ENCODE measurements at regions not wholly inside any gene's neighbourhood (a gene's known extent, or its start where the extent isn't known, plus 50 kb on each side); places are given as distances from the start of the nearest gene placed in this dataset.

- H3K36me3 ChIP-seq (ENCODE audit: control insufficient read depth, insufficient read depth, low read length), result no peaks in the 10 kb centered on the region
- Mint-ChIP-seq H3K9me3 (peaks cover 4 to 11% (median 7%) of the 10 kb centered on the region in 7 donors), H3K27me3 (no peaks in the 10 kb centered on the region), H3K4me1 (no peaks in the 10 kb centered on the region), H3K4me3 (no peak overlapping the region), H3K36me3 (no peaks in the 10 kb centered on the region), H3K27ac (no peak overlapping the region)
- no peaks in the 10 kb centered on the region for H3K4me1 ChIP-seq (ENCODE audit: control insufficient read depth, insufficient read depth, low read length, poor library complexity, severe bottlenecking)
- no peak for DNase-seq
- no peak for ATAC-seq (ENCODE audit: low read depth in 2 of 2)
- H3K4me3 ChIP-seq (ENCODE audit: low read depth, low read length), result no peak overlapping the region
- H3K27me3 ChIP-seq (ENCODE audit: control insufficient read depth, insufficient read depth, low read length), result no peaks in the 10 kb centered on the region
- H3K27ac ChIP-seq (ENCODE audit: insufficient read depth, low read length, poor library complexity, severe bottlenecking), result no peak overlapping the region
- H3K9me3 ChIP-seq (ENCODE audit: control insufficient read depth in 2 of 2, low read length in 2 of 2), result no peaks in the 10 kb centered on the region
Measured at GRCh38 chr10:65470986-65471385, 1454.8 kb upstream of the LRRTM3 start.

GRCh38 chr10:65482848-65483247 is 1443.0 kb upstream of the LRRTM3 start:
- no peak overlapping the region for H3K27ac ChIP-seq (ENCODE audit: insufficient read depth, low read length, poor library complexity, severe bottlenecking)
- DNase-seq, result no peak
- no peak for ATAC-seq (ENCODE audit: low read depth in 2 of 2)
- H3K4me1 ChIP-seq (ENCODE audit: control insufficient read depth, insufficient read depth, low read length, poor library complexity, severe bottlenecking), result no peaks in the 10 kb centered on the region
- H3K36me3 Mint-ChIP-seq, result no peaks in the 10 kb centered on the region
- H3K27me3 ChIP-seq (ENCODE audit: control insufficient read depth, insufficient read depth, low read length), result no peaks in the 10 kb centered on the region
- H3K27ac Mint-ChIP-seq, result no peak overlapping the region
- no peaks in the 10 kb centered on the region for H3K36me3 ChIP-seq (ENCODE audit: control insufficient read depth, insufficient read depth, low read length)
- H3K9me3 Mint-ChIP-seq, result peaks cover 1 to 8% (median 6%) of the 10 kb centered on the region in 7 donors
- no peaks in the 10 kb centered on the region for H3K4me1 Mint-ChIP-seq
- no peak overlapping the region for H3K4me3 Mint-ChIP-seq
- H3K27me3 Mint-ChIP-seq, result no peaks in the 10 kb centered on the region
- H3K9me3 ChIP-seq (ENCODE audit: control insufficient read depth in 2 of 2, low read length in 2 of 2), result no peaks in the 10 kb centered on the region
- H3K4me3 ChIP-seq (ENCODE audit: low read depth, low read length), result no peak overlapping the region

GRCh38 chr10:65491799-65492198 is 1434.0 kb upstream of the LRRTM3 start:
- no peak for ATAC-seq (ENCODE audit: low read depth in 2 of 2)
- H3K4me3 Mint-ChIP-seq, result no peak overlapping the region
- no peaks in the 10 kb centered on the region for H3K36me3 ChIP-seq (ENCODE audit: control insufficient read depth, insufficient read depth, low read length)

GRCh38 chr10:65496541-65496940 is 1429.3 kb upstream of the LRRTM3 start:
- H3K4me1 ChIP-seq (ENCODE audit: control insufficient read depth, insufficient read depth, low read length, poor library complexity, severe bottlenecking), result no peaks in the 10 kb centered on the region
- H3K27me3 ChIP-seq (ENCODE audit: control insufficient read depth, insufficient read depth, low read length), result no peaks in the 10 kb centered on the region
- no peak overlapping the region for H3K4me3 ChIP-seq (ENCODE audit: low read depth, low read length)
- no peaks in the 10 kb centered on the region for H3K36me3 ChIP-seq (ENCODE audit: control insufficient read depth, insufficient read depth, low read length)
- peaks cover 0 to 17% (median 4%) of the 10 kb centered on the region in 7 donors for H3K9me3 Mint-ChIP-seq
- ATAC-seq (ENCODE audit: low read depth in 2 of 2), result no peak
- H3K9me3 ChIP-seq (ENCODE audit: control insufficient read depth in 2 of 2, low read length in 2 of 2), result no peaks in the 10 kb centered on the region
- H3K27ac Mint-ChIP-seq, result no peak overlapping the region
- H3K27ac ChIP-seq (ENCODE audit: insufficient read depth, low read length, poor library complexity, severe bottlenecking), result no peak overlapping the region
- no peak overlapping the region for H3K4me3 Mint-ChIP-seq
- no peaks in the 10 kb centered on the region for H3K36me3 Mint-ChIP-seq
- H3K27me3 Mint-ChIP-seq, result no peaks in the 10 kb centered on the region
- H3K4me1 Mint-ChIP-seq, result peaks cover 0 to 6% (median 2%) of the 10 kb centered on the region in 4 donors
- no peak for DNase-seq

More at GRCh38 chr10:65491799-65492198, 1434.0 kb upstream of the LRRTM3 start:
- H3K27me3 Mint-ChIP-seq, result no peaks in the 10 kb centered on the region
- no peaks in the 10 kb centered on the region for H3K4me1 Mint-ChIP-seq
- Histone ChIP-seq H3K27me3 (ENCODE audit: control insufficient read depth, insufficient read depth, low read length) (no peaks in the 10 kb centered on the region), H3K27ac (ENCODE audit: insufficient read depth, low read length, poor library complexity, severe bottlenecking) (no peak overlapping the region), H3K4me3 (ENCODE audit: low read depth, low read length) (no peak overlapping the region), H3K4me1 (ENCODE audit: control insufficient read depth, insufficient read depth, low read length, poor library complexity, severe bottlenecking) (no peaks in the 10 kb centered on the region), H3K9me3 (ENCODE audit: control insufficient read depth in 2 of 2, low read length in 2 of 2) (no peaks in the 10 kb centered on the region)
- H3K27ac Mint-ChIP-seq, result no peak overlapping the region
- DNase-seq, result no peak
- no peaks in the 10 kb centered on the region for H3K36me3 Mint-ChIP-seq
- peaks cover 0 to 21% (median 4%) of the 10 kb centered on the region in 7 donors for H3K9me3 Mint-ChIP-seq

- DNase-seq (no peak), ATAC-seq (ENCODE audit: low read depth in 2 of 2) (no peak)
- H3K36me3 Mint-ChIP-seq, result no peaks in the 10 kb centered on the region
- H3K4me3 Mint-ChIP-seq, result no peak overlapping the region
- no peak overlapping the region for H3K27ac Mint-ChIP-seq
- peaks cover 0 to 6% (median 5%) of the 10 kb centered on the region in 4 donors for H3K4me1 Mint-ChIP-seq
- no peak overlapping the region for H3K4me3 ChIP-seq (ENCODE audit: low read depth, low read length)
- no peaks in the 10 kb centered on the region for H3K4me1 ChIP-seq (ENCODE audit: control insufficient read depth, insufficient read depth, low read length, poor library complexity, severe bottlenecking)
- no peaks in the 10 kb centered on the region for H3K36me3 ChIP-seq (ENCODE audit: control insufficient read depth, insufficient read depth, low read length)
- H3K9me3 Mint-ChIP-seq, result peaks cover 0 to 17% (median 4%) of the 10 kb centered on the region in 7 donors
- H3K27me3 Mint-ChIP-seq, result no peaks in the 10 kb centered on the region
- H3K27me3 ChIP-seq (ENCODE audit: control insufficient read depth, insufficient read depth, low read length), result no peaks in the 10 kb centered on the region
- H3K27ac ChIP-seq (ENCODE audit: insufficient read depth, low read length, poor library complexity, severe bottlenecking), result no peak overlapping the region
- H3K9me3 ChIP-seq (ENCODE audit: control insufficient read depth in 2 of 2, low read length in 2 of 2), result no peaks in the 10 kb centered on the region
Measured at GRCh38 chr10:65497837-65498236, 1428.0 kb upstream of the LRRTM3 start.

- H3K27me3 Mint-ChIP-seq, result no peaks in the 10 kb centered on the region
- H3K4me1 Mint-ChIP-seq, result peaks cover 0 to 6% (median 5%) of the 10 kb centered on the region in 4 donors
- peak overlapping the region in 1 of 4 donors; percentile 34 for H3K4me3 Mint-ChIP-seq
- Histone ChIP-seq H3K4me1 (ENCODE audit: control insufficient read depth, insufficient read depth, low read length, poor library complexity, severe bottlenecking) (no peaks in the 10 kb centered on the region), H3K9me3 (ENCODE audit: control insufficient read depth in 2 of 2, low read length in 2 of 2) (no peaks in the 10 kb centered on the region), H3K4me3 (ENCODE audit: low read depth, low read length) (no peak overlapping the region), H3K36me3 (ENCODE audit: control insufficient read depth, insufficient read depth, low read length) (no peaks in the 10 kb centered on the region), H3K27me3 (ENCODE audit: control insufficient read depth, insufficient read depth, low read length) (no peaks in the 10 kb centered on the region), H3K27ac (ENCODE audit: insufficient read depth, low read length, poor library complexity, severe bottlenecking) (peak overlapping the region; percentile 65)
- H3K27ac Mint-ChIP-seq, result peak overlapping the region; percentile 26 to 83 (median 76)
- DNase-seq, result no peak
- ATAC-seq (ENCODE audit: low read depth in 2 of 2), result no peak
- no peaks in the 10 kb centered on the region for H3K36me3 Mint-ChIP-seq
- peaks cover 0 to 10% (median 4%) of the 10 kb centered on the region in 7 donors for H3K9me3 Mint-ChIP-seq
Measured at GRCh38 chr10:65500716-65501115, 1425.1 kb upstream of the LRRTM3 start.

- Histone ChIP-seq H3K4me3 (ENCODE audit: low read depth, low read length) (no peak overlapping the region), H3K27me3 (ENCODE audit: control insufficient read depth, insufficient read depth, low read length) (no peaks in the 10 kb centered on the region), H3K9me3 (ENCODE audit: control insufficient read depth in 2 of 2, low read length in 2 of 2) (no peaks in the 10 kb centered on the region), H3K4me1 (ENCODE audit: control insufficient read depth, insufficient read depth, low read length, poor library complexity, severe bottlenecking) (no peaks in the 10 kb centered on the region), H3K27ac (ENCODE audit: insufficient read depth, low read length, poor library complexity, severe bottlenecking) (peak overlapping the region; percentile 65), H3K36me3 (ENCODE audit: control insufficient read depth, insufficient read depth, low read length) (no peaks in the 10 kb centered on the region)
- peaks cover 0 to 8% (median 4%) of the 10 kb centered on the region in 7 donors for H3K9me3 Mint-ChIP-seq
- no peaks in the 10 kb centered on the region for H3K36me3 Mint-ChIP-seq
- H3K4me1 Mint-ChIP-seq, result peaks cover 0 to 6% (median 5%) of the 10 kb centered on the region in 4 donors
- H3K4me3 Mint-ChIP-seq, result peak overlapping the region in 2 of 4 donors; percentile 34 to 55
- H3K27ac Mint-ChIP-seq, result peak overlapping the region; percentile 68 to 83 (median 76)
- ATAC-seq (ENCODE audit: low read depth in 2 of 2) (peak; percentile 82 to 91), DNase-seq (peak in 2 of 3 donors; percentile 41 to 60)
- no peaks in the 10 kb centered on the region for H3K27me3 Mint-ChIP-seq
Measured at GRCh38 chr10:65501259-65501658, 1424.6 kb upstream of the LRRTM3 start.

- Mint-ChIP-seq H3K4me3 (no peak overlapping the region), H3K36me3 (no peaks in the 10 kb centered on the region), H3K9me3 (peaks cover 0 to 17% (median 8%) of the 10 kb centered on the region in 7 donors), H3K27ac (no peak overlapping the region), H3K4me1 (peaks cover 0 to 8% (median 0%) of the 10 kb centered on the region in 4 donors), H3K27me3 (no peaks in the 10 kb centered on the region)
- H3K27ac ChIP-seq (ENCODE audit: insufficient read depth, low read length, poor library complexity, severe bottlenecking), result no peak overlapping the region
- no peak for DNase-seq
- ATAC-seq (ENCODE audit: low read depth in 2 of 2), result no peak
- no peaks in the 10 kb centered on the region for H3K9me3 ChIP-seq (ENCODE audit: control insufficient read depth in 2 of 2, low read length in 2 of 2)
- no peaks in the 10 kb centered on the region for H3K36me3 ChIP-seq (ENCODE audit: control insufficient read depth, insufficient read depth, low read length)
- H3K4me3 ChIP-seq (ENCODE audit: low read depth, low read length), result no peak overlapping the region
- H3K4me1 ChIP-seq (ENCODE audit: control insufficient read depth, insufficient read depth, low read length, poor library complexity, severe bottlenecking), result no peaks in the 10 kb centered on the region
- H3K27me3 ChIP-seq (ENCODE audit: control insufficient read depth, insufficient read depth, low read length), result no peaks in the 10 kb centered on the region
Measured at GRCh38 chr10:65518379-65518778, 1407.5 kb upstream of the LRRTM3 start.
